K562 (cell line): ENCODE measurements at regions not wholly inside any gene's neighbourhood (a gene's known extent, or its start where the extent isn't known, plus 50 kb on each side); places are given as distances from the start of the nearest gene placed in this dataset.

Experiments used
- GTF2E2 ChIP-seq: fragments of 200-800 bp; sonication (Bioruptor generic); IDR thresholded peaks from 2 replicates; pipeline ENCODE4 v1.6.1; 2016; ENCODE audit warnings: missing genetic modification characterization, missing compliant biosample characterization
- IRF2 ChIP-seq: sonication (generic); formaldehyde crosslinking; IDR thresholded peaks from 2 replicates; pipeline ENCODE4 v1.8.1; 2022; ENCODE audit warnings: mild to moderate bottlenecking, missing genetic modification reagents
- JUND ChIP-seq, 2 experiments: IDR thresholded peaks; 2 replicates in 1 of 2; 3 replicates in 1 of 2; pipeline ENCODE4 v1.6.1; 2011; ENCODE audit warnings: borderline replicate concordance in 2 of 2, low read depth in 2 of 2, low read length in 2 of 2, improper control_type of control experiment in 1 of 2, missing biosample characterization in 1 of 2, missing genetic modification characterization in 1 of 2, missing genetic modification reagents in 1 of 2
- POLR2B ChIP-seq: fragments of 450-650 bp; IDR thresholded peaks from 2 replicates; pipeline ENCODE4 v1.6.1; 2018; ENCODE audit warnings: low read depth; ENCODE audit not compliant: partially characterized antibody
- SAFB2 ChIP-seq: fragments of 200-400 bp; formaldehyde crosslinking; IDR thresholded peaks from 2 replicates; pipeline ENCODE4 v1.6.1; 2018; ENCODE audit warnings: borderline replicate concordance, low read length, low read depth, moderate library complexity; ENCODE audit not compliant: severe bottlenecking
- SIN3B ChIP-seq: fragments of 450-650 bp; IDR thresholded peaks from 2 replicates; pipeline ENCODE4 v1.6.1; 2017; ENCODE audit warnings: low read depth, mild to moderate bottlenecking, moderate library complexity
- SNRNP70 ChIP-seq: fragments of 200-400 bp; formaldehyde crosslinking; optimal IDR thresholded peaks from 2 replicates; pipeline ENCODE3; 2017; ENCODE audit warnings: low read depth, low read length
- SRSF9 ChIP-seq: fragments of 200-400 bp; formaldehyde crosslinking; IDR thresholded peaks from 2 replicates; pipeline ENCODE4 v1.6.1; 2017; ENCODE audit warnings: low read depth, low read length, borderline replicate concordance
- XRCC5 ChIP-seq: fragments of 200-400 bp; formaldehyde crosslinking; IDR thresholded peaks from 2 replicates; pipeline ENCODE4 v1.6.1; 2017; ENCODE audit warnings: low read depth, mild to moderate bottlenecking, low read length
- YY1 ChIP-seq, 3 experiments: IDR thresholded peaks; 2 replicates each; pipeline ENCODE4 v1.6.1; 2011; ENCODE audit warnings: low read length in 2 of 3, mild to moderate bottlenecking in 2 of 3, moderate library complexity in 2 of 3, borderline replicate concordance in 1 of 3, control low read depth in 1 of 3, low read depth in 1 of 3; ENCODE audit not compliant: insufficient read depth in 3 of 3, insufficient replicate concordance in 2 of 3, control insufficient read depth in 1 of 3, insufficient read length in 1 of 3; ENCODE audit errors: extremely low read depth in 1 of 3
- ZNF133 ChIP-seq: fragments of 250-450 bp; sonication (Bioruptor Pico); IDR thresholded peaks from 2 replicates; pipeline ENCODE4 v1.4.0; 2020; ENCODE audit warnings: mild to moderate bottlenecking
- ZNF384 ChIP-seq: IDR thresholded peaks from 2 replicates; pipeline ENCODE4 v1.6.1; 2012; ENCODE audit warnings: low read depth, low read length, improper control_type of control experiment
- ZNF592 ChIP-seq: fragments of 450-650 bp; IDR thresholded peaks from 2 replicates; pipeline ENCODE4 v1.6.1; 2017; ENCODE audit warnings: antibody characterized with exemption, mild to moderate bottlenecking
- ZNF766 ChIP-seq: fragments of 200-800 bp; sonication (Bioruptor generic); conservative IDR thresholded peaks from 2 replicates; pipeline ENCODE4 v1.6.1; 2016; ENCODE audit warnings: missing genetic modification characterization, missing compliant biosample characterization
- TF ChIP-seq, protein P1 (sequence below): fragments of 250-450 bp; sonication (Bioruptor Pico); IDR thresholded peaks from 2 replicates; pipeline ENCODE4 v1.8.0; 2021; ENCODE audit warnings: moderate library complexity, mild to moderate bottlenecking, inconsistent platforms
- TF ChIP-seq, protein P2 (sequence below), 3 experiments: IDR thresholded peaks in 2 of 3; conservative IDR thresholded peaks in 1 of 3; 2 replicates each; pipeline ENCODE4 v1.5.1; 2011 to 2012; ENCODE audit warnings: low read length in 3 of 3, mild to moderate bottlenecking in 3 of 3, control low read depth in 2 of 3, improper control_type of control experiment in 1 of 3, inconsistent platforms in 1 of 3, low read depth in 1 of 3, mixed read lengths in 1 of 3, moderate library complexity in 1 of 3; ENCODE audit not compliant: insufficient read depth in 2 of 3
- TF ChIP-seq, protein P3 (sequence below): IDR thresholded peaks from 2 replicates; pipeline ENCODE4 v1.6.1; 2011; ENCODE audit not compliant: insufficient read length; ENCODE audit errors: extremely low read depth

DNA sequence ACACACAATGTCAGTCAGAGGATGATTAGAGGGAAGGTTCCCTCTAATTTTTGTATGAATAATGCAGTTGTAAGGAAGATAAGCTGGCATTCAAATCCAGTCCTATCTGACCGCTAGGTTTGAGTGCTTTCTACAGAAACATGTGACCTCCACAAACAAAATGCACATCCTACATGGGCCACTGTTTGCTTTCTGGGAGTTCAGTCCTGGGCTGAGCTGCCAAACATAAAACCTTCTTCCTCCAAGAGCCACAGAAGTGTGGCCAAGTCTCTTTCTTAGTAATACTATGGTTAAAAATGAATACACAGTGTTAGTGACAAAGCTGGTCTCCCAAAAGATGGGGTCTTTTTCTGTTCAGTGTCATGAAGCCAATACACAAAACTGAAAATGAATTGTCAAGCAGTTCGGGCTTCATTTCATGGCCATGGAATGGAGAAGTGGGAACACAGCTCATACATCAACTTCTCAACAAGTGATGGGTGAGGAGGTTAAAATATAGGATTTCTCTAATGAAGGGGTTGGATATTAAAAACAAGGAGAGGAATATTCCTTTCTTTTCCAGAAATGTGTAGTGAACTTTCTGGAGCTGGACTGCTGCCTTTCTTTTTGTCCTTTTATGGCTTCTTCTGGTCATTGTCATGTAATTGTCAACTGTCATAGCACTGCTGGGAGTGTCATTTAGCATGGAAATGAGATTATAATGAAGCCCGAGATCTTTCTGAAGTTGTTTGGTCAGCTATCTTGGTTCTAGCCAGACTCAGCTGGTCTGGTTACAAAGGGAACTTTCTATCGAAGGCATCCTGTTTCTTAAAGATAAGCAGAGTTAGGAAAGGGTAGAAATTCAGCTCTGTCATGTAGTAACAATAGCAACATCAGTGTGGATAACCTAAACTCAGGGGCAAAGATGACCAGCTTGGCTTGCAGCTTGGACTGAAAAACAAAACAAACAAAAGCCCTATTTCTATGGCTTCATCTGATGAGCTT is 135.1 kb downstream of the CHD1L start (continued):
- TF ChIP-seq ZNF592 = peak; percentile 68; the same call in 1 of the 2 replicates
- no peak for TF ChIP-seq XRCC5
- TF ChIP-seq GTF2E2 (tag) = peak; percentile 18; the same call in 1 of the 2 replicates
- TF ChIP-seq ZNF766 = no peak; the same call in 1 of the 2 replicates
- no peak for TF ChIP-seq POLR2B
- no peak for TF ChIP-seq IRF2 (CRISPR knock-in tag)
- no peak for TF ChIP-seq SRSF9
- TF ChIP-seq, protein P1, sequence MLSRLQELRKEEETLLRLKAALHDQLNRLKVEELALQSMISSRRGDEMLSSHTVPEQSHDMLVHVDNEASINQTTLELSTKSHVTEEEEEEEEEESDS (CRISPR knock-in tag) = no peak
- TF ChIP-seq, protein P2, sequence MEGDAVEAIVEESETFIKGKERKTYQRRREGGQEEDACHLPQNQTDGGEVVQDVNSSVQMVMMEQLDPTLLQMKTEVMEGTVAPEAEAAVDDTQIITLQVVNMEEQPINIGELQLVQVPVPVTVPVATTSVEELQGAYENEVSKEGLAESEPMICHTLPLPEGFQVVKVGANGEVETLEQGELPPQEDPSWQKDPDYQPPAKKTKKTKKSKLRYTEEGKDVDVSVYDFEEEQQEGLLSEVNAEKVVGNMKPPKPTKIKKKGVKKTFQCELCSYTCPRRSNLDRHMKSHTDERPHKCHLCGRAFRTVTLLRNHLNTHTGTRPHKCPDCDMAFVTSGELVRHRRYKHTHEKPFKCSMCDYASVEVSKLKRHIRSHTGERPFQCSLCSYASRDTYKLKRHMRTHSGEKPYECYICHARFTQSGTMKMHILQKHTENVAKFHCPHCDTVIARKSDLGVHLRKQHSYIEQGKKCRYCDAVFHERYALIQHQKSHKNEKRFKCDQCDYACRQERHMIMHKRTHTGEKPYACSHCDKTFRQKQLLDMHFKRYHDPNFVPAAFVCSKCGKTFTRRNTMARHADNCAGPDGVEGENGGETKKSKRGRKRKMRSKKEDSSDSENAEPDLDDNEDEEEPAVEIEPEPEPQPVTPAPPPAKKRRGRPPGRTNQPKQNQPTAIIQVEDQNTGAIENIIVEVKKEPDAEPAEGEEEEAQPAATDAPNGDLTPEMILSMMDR (IDR thresholded peaks at IDR 0.05 in 2 of 3, conservative IDR thresholded peaks at IDR 0.05 in 1 of 3; ENCODE audit: insufficient read depth in 2 of 3, low read depth in 1 of 3, low read length in 3 of 3) = no peak
- TF ChIP-seq ZNF133 = no peak
- no peak for TF ChIP-seq SNRNP70
- TF ChIP-seq ZNF384 = no peak
- TF ChIP-seq SIN3B = no peak; the same call in 1 of the 2 replicates
- TF ChIP-seq YY1 (IDR thresholded peaks at IDR 0.05; ENCODE audit: borderline replicate concordance in 1 of 3, control insufficient read depth in 1 of 3, extremely low read depth in 1 of 3, insufficient read depth in 3 of 3, insufficient read length in 1 of 3, insufficient replicate concordance in 2 of 3, low read depth in 1 of 3, low read length in 2 of 3) = no peak
- peak; percentile 41; the same call in 1 of the 2 replicates for TF ChIP-seq JUND (IDR thresholded peaks at IDR 0.05; ENCODE audit: borderline replicate concordance, low read depth, low read length)
- TF ChIP-seq JUND (tag; IDR thresholded peaks at IDR 0.05; ENCODE audit: borderline replicate concordance, low read depth, low read length) = peak; percentile 65; the same call in 2 of the 3 replicates
- TF ChIP-seq, protein P3, sequence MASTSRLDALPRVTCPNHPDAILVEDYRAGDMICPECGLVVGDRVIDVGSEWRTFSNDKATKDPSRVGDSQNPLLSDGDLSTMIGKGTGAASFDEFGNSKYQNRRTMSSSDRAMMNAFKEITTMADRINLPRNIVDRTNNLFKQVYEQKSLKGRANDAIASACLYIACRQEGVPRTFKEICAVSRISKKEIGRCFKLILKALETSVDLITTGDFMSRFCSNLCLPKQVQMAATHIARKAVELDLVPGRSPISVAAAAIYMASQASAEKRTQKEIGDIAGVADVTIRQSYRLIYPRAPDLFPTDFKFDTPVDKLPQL = no peak
- TF ChIP-seq SAFB2 = no peak
